ENCODE measurements at regions not wholly inside any gene's neighbourhood (a gene's known extent, or its start where the extent isn't known, plus 50 kb on each side); places are given as distances from the start of the nearest gene placed in this dataset.

DNA sequence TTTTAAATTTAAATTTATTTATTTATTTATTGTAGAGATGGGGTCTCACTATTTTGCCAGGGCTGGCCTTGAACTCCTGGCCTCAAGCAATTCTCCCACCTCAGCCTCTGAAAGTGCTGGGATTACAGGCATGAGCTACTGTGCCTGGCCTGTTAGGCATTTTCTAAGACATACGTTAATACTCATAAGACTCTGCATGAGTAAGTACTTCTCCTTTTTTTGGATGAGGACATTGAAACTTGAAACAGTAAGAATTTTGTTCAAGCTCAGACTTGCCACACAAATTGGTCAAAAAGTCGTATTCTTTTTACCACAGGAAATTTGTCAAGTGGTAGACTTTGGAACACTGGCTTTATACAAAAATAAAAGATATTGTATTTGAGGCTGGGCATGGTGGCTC lies 187.4 kb upstream of the RASSF8 start:
- TF ChIP-seq, protein P1, sequence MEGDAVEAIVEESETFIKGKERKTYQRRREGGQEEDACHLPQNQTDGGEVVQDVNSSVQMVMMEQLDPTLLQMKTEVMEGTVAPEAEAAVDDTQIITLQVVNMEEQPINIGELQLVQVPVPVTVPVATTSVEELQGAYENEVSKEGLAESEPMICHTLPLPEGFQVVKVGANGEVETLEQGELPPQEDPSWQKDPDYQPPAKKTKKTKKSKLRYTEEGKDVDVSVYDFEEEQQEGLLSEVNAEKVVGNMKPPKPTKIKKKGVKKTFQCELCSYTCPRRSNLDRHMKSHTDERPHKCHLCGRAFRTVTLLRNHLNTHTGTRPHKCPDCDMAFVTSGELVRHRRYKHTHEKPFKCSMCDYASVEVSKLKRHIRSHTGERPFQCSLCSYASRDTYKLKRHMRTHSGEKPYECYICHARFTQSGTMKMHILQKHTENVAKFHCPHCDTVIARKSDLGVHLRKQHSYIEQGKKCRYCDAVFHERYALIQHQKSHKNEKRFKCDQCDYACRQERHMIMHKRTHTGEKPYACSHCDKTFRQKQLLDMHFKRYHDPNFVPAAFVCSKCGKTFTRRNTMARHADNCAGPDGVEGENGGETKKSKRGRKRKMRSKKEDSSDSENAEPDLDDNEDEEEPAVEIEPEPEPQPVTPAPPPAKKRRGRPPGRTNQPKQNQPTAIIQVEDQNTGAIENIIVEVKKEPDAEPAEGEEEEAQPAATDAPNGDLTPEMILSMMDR (IDR thresholded peaks at IDR 0.05), result no peak
- no peak for TF ChIP-seq POLR2A (IDR thresholded peaks at IDR 0.05)
